GM21367 (cell line): ENCODE measurements at regions not wholly inside any gene's neighbourhood (a gene's known extent, or its start where the extent isn't known, plus 50 kb on each side); places are given as distances from the start of the nearest gene placed in this dataset.
"Not testable (repeated sequence)": the region's sequence is repeated elsewhere in the genome, so short reads cannot be mapped to it uniquely, and the experiment has no call there.

Source experiments
- ATAC-seq: cut with Tn5 transposase; IDR thresholded peaks from one replicate; pipeline ENCODE4 v1.9.1; 2021; ENCODE audit not compliant: unreplicated experiment

GRCh38 chrX:139058831-139059495 is 347.4 kb upstream of the FGF13 start:
- no peak for ATAC-seq

GRCh38 chrX:139052461-139052860 is 340.9 kb upstream of the FGF13 start:
- no peak for ATAC-seq

- ATAC-seq, result no peak
Observed at GRCh38 chrX:139049465-139049864, 337.9 kb upstream of the FGF13 start.

- ATAC-seq, result no peak
Observed at GRCh38 chrX:139044680-139045079, 333.2 kb upstream of the FGF13 start.

- no peak for ATAC-seq
Observed at GRCh38 chrX:139039041-139039440, 327.5 kb upstream of the FGF13 start.

- ATAC-seq, result no peak
Observed at GRCh38 chrX:139026811-139027210, 315.3 kb upstream of the FGF13 start.

GRCh38 chrX:139026406-139026805 is 314.9 kb upstream of the FGF13 start:
- no peak for ATAC-seq

GRCh38 chrX:139025816-139026215 is 314.3 kb upstream of the FGF13 start:
- no peak for ATAC-seq

GRCh38 chrX:139023531-139023930 is 312.0 kb upstream of the FGF13 start:
- ATAC-seq, result no peak

GRCh38 chrX:139020801-139021200 is 309.3 kb upstream of the FGF13 start:
- ATAC-seq, result no peak

GRCh38 chrX:139018436-139018835 is 306.9 kb upstream of the FGF13 start:
- ATAC-seq, result no peak

GRCh38 chrX:139015627-139016026 is 304.1 kb upstream of the FGF13 start:
- ATAC-seq, result no peak

- ATAC-seq, result no peak
Observed at GRCh38 chrX:139008185-139008584, 296.7 kb upstream of the FGF13 start.

GRCh38 chrX:139003856-139004527 is 292.5 kb upstream of the FGF13 start:
- not testable (repeated sequence) for ATAC-seq

GRCh38 chrX:139002319-139002718 is 290.8 kb upstream of the FGF13 start:
- no peak for ATAC-seq

- ATAC-seq, result no peak
Observed at GRCh38 chrX:138996268-138996667, 284.8 kb upstream of the FGF13 start.

GRCh38 chrX:138995458-138995857 is 283.9 kb upstream of the FGF13 start:
- ATAC-seq, result no peak

GRCh38 chrX:138990425-138990824 is 278.9 kb upstream of the FGF13 start:
- not testable (repeated sequence) for ATAC-seq

GRCh38 chrX:138986866-138987265 is 275.3 kb upstream of the FGF13 start:
- no peak for ATAC-seq

- no peak for ATAC-seq
Observed at GRCh38 chrX:138986235-138986634, 274.7 kb upstream of the FGF13 start.

- no peak for ATAC-seq
Observed at GRCh38 chrX:138982365-138982764, 270.8 kb upstream of the FGF13 start.

- no peak for ATAC-seq
Observed at GRCh38 chrX:138964501-138964900, 253.0 kb upstream of the FGF13 start.

GRCh38 chrX:138962419-138962818 is 250.9 kb upstream of the FGF13 start:
- not testable (repeated sequence) for ATAC-seq
